BE2C (cell line): ENCODE measurements at regions not wholly inside any gene's neighbourhood (a gene's known extent, or its start where the extent isn't known, plus 50 kb on each side); places are given as distances from the start of the nearest gene placed in this dataset.

Source experiments
- DNase-seq: peaks from one replicate; pipeline ENCODE4 v3.0.0-alpha.2; 2020
- H3K27me3 ChIP-seq: fragments of 250-450 bp; sonication (Bioruptor Pico); 2 replicates; pipeline ENCODE4 v1.5.1; 2020; ENCODE audit warnings: mild to moderate bottlenecking
- H3K36me3 ChIP-seq: fragments of 250-450 bp; sonication (Bioruptor Pico); 2 replicates; pipeline ENCODE4 v1.5.1; 2020; ENCODE audit warnings: mild to moderate bottlenecking
- H3K4me1 ChIP-seq: fragments of 250-450 bp; sonication (Bioruptor Pico); 2 replicates; pipeline ENCODE4 v1.5.1; 2020
- H3K4me3 ChIP-seq: 2 replicates; pipeline ENCODE4 v1.5.1; 2011; ENCODE audit warnings: low read depth, low read length
- H3K9me3 ChIP-seq: fragments of 250-450 bp; sonication (Bioruptor Pico); 2 replicates; pipeline ENCODE4 v1.5.1; 2020
- CTCF ChIP-seq: IDR thresholded peaks from 2 replicates; pipeline ENCODE4 v1.5.1; 2012; ENCODE audit warnings: mild to moderate bottlenecking, low read depth, low read length

- Histone ChIP-seq H3K4me1 (no peaks in the 10 kb centered on the region), H3K9me3 (no peaks in the 10 kb centered on the region), H3K4me3 (no peak overlapping the region), H3K36me3 (no peaks in the 10 kb centered on the region), H3K27me3 (no peaks in the 10 kb centered on the region)
- no peak for DNase-seq
- TF ChIP-seq CTCF = no peak
These were observed 571.2 kb downstream of the ADCYAP1 start for GRCh38 chr18:1475867-1476266.

GRCh38 chr18:1480309-1480708 is 575.6 kb downstream of the ADCYAP1 start:
- Histone ChIP-seq H3K36me3 (no peaks in the 10 kb centered on the region), H3K4me1 (no peaks in the 10 kb centered on the region), H3K9me3 (no peaks in the 10 kb centered on the region), H3K27me3 (no peaks in the 10 kb centered on the region), H3K4me3 (no peak overlapping the region)
- DNase-seq = no peak
- TF ChIP-seq CTCF = no peak

GRCh38 chr18:1481577-1481976 is 576.9 kb downstream of the ADCYAP1 start:
- Histone ChIP-seq H3K9me3 (no peaks in the 10 kb centered on the region), H3K4me1 (no peaks in the 10 kb centered on the region), H3K4me3 (no peak overlapping the region), H3K27me3 (no peaks in the 10 kb centered on the region), H3K36me3 (no peaks in the 10 kb centered on the region)
- no peak for TF ChIP-seq CTCF
- DNase-seq = no peak

GRCh38 chr18:1483385-1483784 is 578.7 kb downstream of the ADCYAP1 start:
- H3K27me3 ChIP-seq = no peaks in the 10 kb centered on the region
- no peak for TF ChIP-seq CTCF
- no peaks in the 10 kb centered on the region for H3K4me1 ChIP-seq
- H3K36me3 ChIP-seq = no peaks in the 10 kb centered on the region
- no peak overlapping the region for H3K4me3 ChIP-seq
- no peaks in the 10 kb centered on the region for H3K9me3 ChIP-seq
- DNase-seq = no peak

- Histone ChIP-seq H3K4me3 (no peak overlapping the region), H3K36me3 (no peaks in the 10 kb centered on the region), H3K27me3 (no peaks in the 10 kb centered on the region), H3K9me3 (no peaks in the 10 kb centered on the region), H3K4me1 (no peaks in the 10 kb centered on the region)
- no peak for DNase-seq
- no peak for TF ChIP-seq CTCF
These were observed 582.8 kb downstream of the ADCYAP1 start for GRCh38 chr18:1487457-1487856.

GRCh38 chr18:1488394-1488793 is 583.7 kb downstream of the ADCYAP1 start:
- Histone ChIP-seq H3K9me3 (no peaks in the 10 kb centered on the region), H3K27me3 (no peaks in the 10 kb centered on the region), H3K36me3 (no peaks in the 10 kb centered on the region), H3K4me1 (no peaks in the 10 kb centered on the region), H3K4me3 (no peak overlapping the region)
- no peak for TF ChIP-seq CTCF
- no peak for DNase-seq
